ENCODE measurements at regions not wholly inside any gene's neighbourhood (a gene's known extent, or its start where the extent isn't known, plus 50 kb on each side); places are given as distances from the start of the nearest gene placed in this dataset.

- DNase-seq: no peak
These were observed 167.7 kb upstream of the KCNJ16 start for GRCh38 chr17:69907132-69907847.

- no peak for DNase-seq
These were observed 166.2 kb upstream of the KCNJ16 start for GRCh38 chr17:69908626-69909368.

GRCh38 chr17:69909389-69909788 lies 165.6 kb upstream of the KCNJ16 start:
- no peak for DNase-seq

- DNase-seq: no peak
These were observed 162.2 kb upstream of the KCNJ16 start for GRCh38 chr17:69912805-69913204.

- no peak for DNase-seq
These were observed 161.8 kb upstream of the KCNJ16 start for GRCh38 chr17:69913216-69913615.

GRCh38 chr17:69913616-69914015 lies 161.4 kb upstream of the KCNJ16 start:
- DNase-seq: no peak

- no peak for DNase-seq
These were observed 160.5 kb upstream of the KCNJ16 start for GRCh38 chr17:69914520-69914919.

- no peak for DNase-seq
These were observed 158.3 kb upstream of the KCNJ16 start for GRCh38 chr17:69916761-69917160.

GRCh38 chr17:69918164-69918563 lies 156.9 kb upstream of the KCNJ16 start:
- no peak for DNase-seq

GRCh38 chr17:69919789-69920188 lies 155.2 kb upstream of the KCNJ16 start:
- DNase-seq: no peak

GRCh38 chr17:69921046-69921445 lies 154.0 kb upstream of the KCNJ16 start:
- no peak for DNase-seq

- no peak for DNase-seq
These were observed 146.4 kb upstream of the KCNJ16 start for GRCh38 chr17:69928611-69929010.

GRCh38 chr17:69936996-69937395 lies 138.0 kb upstream of the KCNJ16 start:
- DNase-seq: no peak

- no peak for DNase-seq
These were observed 132.0 kb upstream of the KCNJ16 start for GRCh38 chr17:69943058-69943457.

GRCh38 chr17:69944406-69944805 lies 130.6 kb upstream of the KCNJ16 start:
- no peak for DNase-seq

- DNase-seq: no peak
These were observed 129.3 kb upstream of the KCNJ16 start for GRCh38 chr17:69945698-69946185.

GRCh38 chr17:69947027-69947759 lies 127.8 kb upstream of the KCNJ16 start:
- DNase-seq: no peak

- DNase-seq: no peak
These were observed 126.6 kb upstream of the KCNJ16 start for GRCh38 chr17:69948406-69948805.

- no peak for DNase-seq
These were observed 125.5 kb upstream of the KCNJ16 start for GRCh38 chr17:69949496-69949895.

GRCh38 chr17:69949973-69950695 lies 124.9 kb upstream of the KCNJ16 start:
- DNase-seq: no peak

GRCh38 chr17:69950701-69951418 lies 124.2 kb upstream of the KCNJ16 start:
- no peak for DNase-seq

GRCh38 chr17:69954241-69954925 lies 120.6 kb upstream of the KCNJ16 start:
- DNase-seq: no peak

Measured in KG1 (cell line).